WTC11 (cell line): ENCODE measurements at regions not wholly inside any gene's neighbourhood (a gene's known extent, or its start where the extent isn't known, plus 50 kb on each side); places are given as distances from the start of the nearest gene placed in this dataset.

Experiments
- CTCF ChIP-seq: fragments of 200-600 bp; IDR thresholded peaks from 2 replicates; pipeline ENCODE4 v1.8.0; 2022; ENCODE audit warnings: antibody characterized with exemption
- NFYB ChIP-seq: sonication (generic); formaldehyde crosslinking; conservative IDR thresholded peaks from 2 replicates; pipeline ENCODE4 v1.8.0; 2022; ENCODE audit warnings: low read depth, missing genetic modification reagents
- USF1 ChIP-seq: sonication (generic); formaldehyde crosslinking; IDR thresholded peaks from 2 replicates; pipeline ENCODE4 v1.8.0; 2022; ENCODE audit warnings: mild to moderate bottlenecking, missing genetic modification reagents
- TF ChIP-seq, protein P1 (sequence below): sonication (generic); formaldehyde crosslinking; IDR thresholded peaks from 2 replicates; pipeline ENCODE4 v1.8.0; 2022; ENCODE audit warnings: mild to moderate bottlenecking, missing genetic modification reagents
- TF ChIP-seq, protein P2 (sequence below): sonication (generic); formaldehyde crosslinking; IDR thresholded peaks from 2 replicates; pipeline ENCODE4 v1.8.1; 2022; ENCODE audit warnings: mild to moderate bottlenecking, moderate library complexity, missing genetic modification reagents

DNA sequence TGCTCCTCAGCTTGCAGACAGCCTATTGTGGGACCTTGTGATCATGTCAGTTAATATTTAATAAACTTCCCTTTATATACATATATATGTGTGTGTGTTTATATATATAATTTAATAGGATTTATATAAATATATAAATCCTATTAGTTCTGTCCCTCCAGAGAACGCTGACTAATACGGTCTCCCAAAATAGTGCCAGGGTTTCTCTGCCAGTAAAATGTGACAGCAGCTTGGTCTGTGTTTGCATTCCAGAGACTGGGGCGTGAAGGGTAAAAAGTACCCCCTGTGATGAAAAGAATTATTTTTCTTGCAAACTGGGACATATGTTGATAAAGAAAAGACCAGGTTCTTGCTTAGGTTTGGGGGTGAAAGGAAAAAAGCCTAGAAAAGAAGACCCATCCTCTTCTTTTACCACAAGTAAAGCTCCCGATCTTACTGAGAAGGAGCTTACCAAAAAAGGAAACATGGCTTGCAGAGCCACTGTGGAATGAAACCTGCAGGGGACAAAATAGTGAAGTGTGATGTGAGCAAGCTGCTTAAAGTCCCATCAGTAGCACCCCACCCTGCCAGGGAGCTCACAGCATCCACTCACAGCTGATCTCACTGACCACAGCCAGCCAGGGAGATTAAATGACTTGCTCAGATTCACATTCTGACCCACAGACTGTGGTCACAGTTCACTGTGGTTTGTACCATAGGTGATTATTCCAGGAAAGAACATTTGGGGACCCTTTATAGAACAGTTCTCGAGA is 110.9 kb upstream of the RMP24 start:
- TF ChIP-seq, protein P1, sequence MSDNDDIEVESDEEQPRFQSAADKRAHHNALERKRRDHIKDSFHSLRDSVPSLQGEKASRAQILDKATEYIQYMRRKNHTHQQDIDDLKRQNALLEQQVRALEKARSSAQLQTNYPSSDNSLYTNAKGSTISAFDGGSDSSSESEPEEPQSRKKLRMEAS, result no peak
- no peak for TF ChIP-seq CTCF
- TF ChIP-seq NFYB, result no peak
- TF ChIP-seq USF1 (CRISPR knock-in tag), result no peak
- TF ChIP-seq, protein P2, sequence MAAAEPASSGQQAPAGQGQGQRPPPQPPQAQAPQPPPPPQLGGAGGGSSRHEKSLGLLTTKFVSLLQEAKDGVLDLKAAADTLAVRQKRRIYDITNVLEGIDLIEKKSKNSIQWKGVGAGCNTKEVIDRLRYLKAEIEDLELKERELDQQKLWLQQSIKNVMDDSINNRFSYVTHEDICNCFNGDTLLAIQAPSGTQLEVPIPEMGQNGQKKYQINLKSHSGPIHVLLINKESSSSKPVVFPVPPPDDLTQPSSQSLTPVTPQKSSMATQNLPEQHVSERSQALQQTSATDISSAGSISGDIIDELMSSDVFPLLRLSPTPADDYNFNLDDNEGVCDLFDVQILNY (CRISPR knock-in tag), result no peak
